GM18511 (cell line): ENCODE measurements at regions not wholly inside any gene's neighbourhood (a gene's known extent, or its start where the extent isn't known, plus 50 kb on each side); places are given as distances from the start of the nearest gene placed in this dataset.

Source experiments
- ATAC-seq: cut with Tn5 transposase; IDR thresholded peaks from one replicate; pipeline ENCODE4 v1.9.1; 2021; ENCODE audit warnings: mild to moderate bottlenecking, moderate library complexity; ENCODE audit not compliant: unreplicated experiment

- ATAC-seq = no peak
Observed at GRCh38 chr6:44701637-44702101, 314.2 kb downstream of the CDC5L start.

GRCh38 chr6:44702292-44702691 lies 314.8 kb downstream of the CDC5L start:
- ATAC-seq = no peak

GRCh38 chr6:44704240-44705150 lies 317.0 kb downstream of the CDC5L start:
- no peak for ATAC-seq

- ATAC-seq = no peak
Observed at GRCh38 chr6:44705596-44705995, 318.1 kb downstream of the CDC5L start.

GRCh38 chr6:44706011-44706410 lies 318.5 kb downstream of the CDC5L start:
- no peak for ATAC-seq

GRCh38 chr6:44708208-44708607 lies 320.7 kb downstream of the CDC5L start:
- no peak for ATAC-seq

- no peak for ATAC-seq
Observed at GRCh38 chr6:44712353-44713111, 325.0 kb downstream of the CDC5L start.

- ATAC-seq = no peak
Observed at GRCh38 chr6:44715188-44715587, 327.7 kb downstream of the CDC5L start.

GRCh38 chr6:44715925-44716324 lies 328.4 kb downstream of the CDC5L start:
- no peak for ATAC-seq

GRCh38 chr6:44717431-44717830 lies 329.9 kb downstream of the CDC5L start:
- no peak for ATAC-seq

GRCh38 chr6:44721954-44722578 lies 334.6 kb downstream of the CDC5L start:
- ATAC-seq = no peak

- no peak for ATAC-seq
Observed at GRCh38 chr6:44722736-44723135, 335.2 kb downstream of the CDC5L start.

GRCh38 chr6:44723439-44724197 lies 336.1 kb downstream of the CDC5L start:
- no peak for ATAC-seq

- no peak for ATAC-seq
Observed at GRCh38 chr6:44725070-44725469, 337.6 kb downstream of the CDC5L start.

GRCh38 chr6:44727651-44728630 lies 340.4 kb downstream of the CDC5L start:
- no peak for ATAC-seq

- no peak for ATAC-seq
Observed at GRCh38 chr6:44730771-44731391, 343.4 kb downstream of the CDC5L start.

GRCh38 chr6:44731485-44732095 lies 344.1 kb downstream of the CDC5L start:
- ATAC-seq = no peak

GRCh38 chr6:44732243-44732642 lies 344.7 kb downstream of the CDC5L start:
- no peak for ATAC-seq

- ATAC-seq = no peak
Observed at GRCh38 chr6:44733126-44733525, 345.6 kb downstream of the CDC5L start.
